BJ (cell line): ENCODE measurements at regions not wholly inside any gene's neighbourhood (a gene's known extent, or its start where the extent isn't known, plus 50 kb on each side); places are given as distances from the start of the nearest gene placed in this dataset.

Source experiments
- CTCF ChIA-PET: fragments of 350-600 bp; formaldehyde crosslinking; extraction: SDS; loops from one replicate; lab custom pipeline; 2021; ENCODE audit warnings: antibody characterized with exemption, inconsistent platforms; lab: Yijun Ruan, JAX
- POLR2A ChIA-PET: fragments of 300-600 bp; sonication (Branson Sonifier 250); formaldehyde crosslinking; extraction: SDS; loops from one replicate; lab custom pipeline; 2021; ENCODE audit warnings: antibody characterized with exemption; lab: Charles Lee
- DNase-seq: peaks from one replicate; pipeline ENCODE4 v3.0.0-alpha.2; 2011; ENCODE audit warnings: low read depth
- H3K27me3 ChIP-seq: 2 replicates; pipeline ENCODE4 v1.6.0; 2011; ENCODE audit warnings: low read length; ENCODE audit not compliant: control insufficient read depth, insufficient read depth
- H3K36me3 ChIP-seq: 2 replicates; pipeline ENCODE4 v1.5.1; 2011; ENCODE audit warnings: low read length; ENCODE audit not compliant: control insufficient read depth, insufficient read depth
- H3K4me3 ChIP-seq: 2 replicates; pipeline ENCODE4 v1.5.1; 2011; ENCODE audit warnings: low read depth, mild to moderate bottlenecking, control low read depth, low read length
- TF ChIP-seq, protein P1 (sequence below): IDR thresholded peaks from 2 replicates; pipeline ENCODE4 v1.5.1; 2011; ENCODE audit warnings: low read depth, mild to moderate bottlenecking, control low read depth, inconsistent platforms, low read length, moderate library complexity; ENCODE audit not compliant: insufficient read depth

DNA sequence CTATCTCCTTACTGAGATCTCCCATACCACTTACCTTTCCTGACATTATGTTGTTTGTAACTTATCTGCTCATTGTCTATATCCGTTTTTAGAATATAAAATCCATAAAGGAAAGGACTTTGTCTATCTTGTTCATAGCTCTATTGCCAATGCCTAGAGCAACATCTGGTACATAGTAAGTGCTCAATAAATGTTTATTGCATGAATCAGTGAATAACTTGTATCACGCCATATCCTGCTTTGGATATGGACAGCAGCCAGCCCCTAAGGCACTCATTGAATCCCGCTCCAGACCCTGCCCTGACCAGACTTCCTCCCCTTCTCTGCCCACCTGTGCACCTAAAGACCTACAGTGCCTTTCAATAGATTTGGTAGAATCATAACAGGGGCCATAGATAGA lies 298.1 kb upstream of the PLXNA2 start:
- CTCF ChIA-PET: interaction anchor here (0.9 to 1.4 kb wide), 2 partner anchors 9 to 18 kb away, joined by 3 to 7 read pairs; no protein-coding TSS in a partner anchor
- TF ChIP-seq, protein P1, sequence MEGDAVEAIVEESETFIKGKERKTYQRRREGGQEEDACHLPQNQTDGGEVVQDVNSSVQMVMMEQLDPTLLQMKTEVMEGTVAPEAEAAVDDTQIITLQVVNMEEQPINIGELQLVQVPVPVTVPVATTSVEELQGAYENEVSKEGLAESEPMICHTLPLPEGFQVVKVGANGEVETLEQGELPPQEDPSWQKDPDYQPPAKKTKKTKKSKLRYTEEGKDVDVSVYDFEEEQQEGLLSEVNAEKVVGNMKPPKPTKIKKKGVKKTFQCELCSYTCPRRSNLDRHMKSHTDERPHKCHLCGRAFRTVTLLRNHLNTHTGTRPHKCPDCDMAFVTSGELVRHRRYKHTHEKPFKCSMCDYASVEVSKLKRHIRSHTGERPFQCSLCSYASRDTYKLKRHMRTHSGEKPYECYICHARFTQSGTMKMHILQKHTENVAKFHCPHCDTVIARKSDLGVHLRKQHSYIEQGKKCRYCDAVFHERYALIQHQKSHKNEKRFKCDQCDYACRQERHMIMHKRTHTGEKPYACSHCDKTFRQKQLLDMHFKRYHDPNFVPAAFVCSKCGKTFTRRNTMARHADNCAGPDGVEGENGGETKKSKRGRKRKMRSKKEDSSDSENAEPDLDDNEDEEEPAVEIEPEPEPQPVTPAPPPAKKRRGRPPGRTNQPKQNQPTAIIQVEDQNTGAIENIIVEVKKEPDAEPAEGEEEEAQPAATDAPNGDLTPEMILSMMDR: no peak
- H3K27me3 ChIP-seq: no peaks in the 10 kb centered on the region
- POLR2A ChIA-PET: no interaction called here
- no peaks in the 10 kb centered on the region for H3K36me3 ChIP-seq
- H3K4me3 ChIP-seq: no peak overlapping the region
- DNase-seq: no peak

DNA sequence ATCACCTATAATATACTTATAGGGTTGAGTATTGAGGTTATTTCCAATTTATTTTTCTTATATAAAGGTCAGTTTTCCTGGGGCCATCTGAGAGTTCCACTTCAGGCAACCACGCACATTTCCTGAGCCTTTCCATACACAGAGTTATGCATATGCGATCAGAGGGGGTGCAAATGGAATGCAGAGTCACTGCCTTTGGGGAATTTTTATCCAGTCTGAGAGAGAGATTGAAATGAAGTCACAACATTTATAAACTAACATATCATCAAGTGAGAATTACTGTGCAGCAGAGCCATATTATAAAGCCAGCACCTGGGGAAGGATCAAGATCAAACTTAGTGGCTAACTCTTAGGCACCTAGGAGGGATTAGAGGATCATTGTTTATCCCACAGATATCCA lies 299.9 kb upstream of the PLXNA2 start:
- Histone ChIP-seq H3K27me3 (no peaks in the 10 kb centered on the region), H3K36me3 (no peaks in the 10 kb centered on the region), H3K4me3 (no peak overlapping the region)
- TF ChIP-seq, protein P1: no peak
- ChIA-PET POLR2A (no interaction called here), CTCF (no interaction called here)
- DNase-seq: no peak

DNA sequence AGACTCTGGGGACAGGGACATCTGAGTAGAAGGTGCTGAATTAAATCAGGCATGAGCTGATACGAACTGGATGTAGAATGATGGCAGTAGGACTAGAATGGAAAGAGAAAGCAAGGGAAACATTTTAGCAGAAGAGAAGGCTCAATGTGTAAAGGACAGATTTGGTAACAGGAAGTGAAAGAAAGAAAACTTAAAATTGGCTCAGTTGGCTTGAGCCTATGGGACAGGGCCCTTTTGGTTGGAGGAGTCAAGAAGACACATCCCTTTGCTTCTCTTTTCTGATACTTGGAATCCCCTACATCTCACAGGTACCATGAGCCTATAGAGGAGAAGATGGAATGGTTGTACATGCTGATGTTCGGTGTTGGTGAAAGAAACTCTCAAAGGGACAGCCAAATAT lies 300.6 kb upstream of the PLXNA2 start:
- CTCF ChIA-PET: no interaction called here

DNA sequence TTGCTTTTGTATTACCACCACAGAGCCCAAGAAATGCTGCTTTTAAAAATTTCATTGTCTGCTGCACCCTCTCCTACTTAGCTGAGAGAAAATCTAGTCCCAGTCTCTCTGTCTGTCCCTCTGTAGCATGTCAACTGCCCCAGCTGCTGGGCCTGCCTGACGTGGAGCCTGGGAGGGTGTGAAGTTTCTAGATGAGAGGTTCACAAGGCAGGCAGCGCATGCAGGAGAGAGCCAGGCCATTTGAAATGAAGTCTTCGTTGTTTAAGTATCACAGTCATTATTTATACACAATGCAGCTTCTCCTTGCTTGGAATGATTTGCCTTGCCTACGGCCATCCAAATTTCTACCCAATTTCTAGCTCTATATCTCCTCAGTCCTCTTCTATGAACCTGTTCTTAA lies 306.8 kb upstream of the PLXNA2 start:
- TF ChIP-seq, protein P1: no peak
- POLR2A ChIA-PET: no interaction called here
- Histone ChIP-seq H3K4me3 (no peak overlapping the region), H3K36me3 (no peaks in the 10 kb centered on the region), H3K27me3 (no peaks in the 10 kb centered on the region)
- no peak for DNase-seq
- CTCF ChIA-PET: interaction anchor here (0.7 kb wide), 1 partner anchor 9 kb away, joined by 3 read pairs; no protein-coding TSS in a partner anchor

More for the DNA sequence above, 300.6 kb upstream of the PLXNA2 start:
- DNase-seq: no peak
- no peaks in the 10 kb centered on the region for H3K36me3 ChIP-seq
- POLR2A ChIA-PET: no interaction called here
- no peaks in the 10 kb centered on the region for H3K27me3 ChIP-seq
- no peak overlapping the region for H3K4me3 ChIP-seq
- TF ChIP-seq, protein P1: no peak

DNA sequence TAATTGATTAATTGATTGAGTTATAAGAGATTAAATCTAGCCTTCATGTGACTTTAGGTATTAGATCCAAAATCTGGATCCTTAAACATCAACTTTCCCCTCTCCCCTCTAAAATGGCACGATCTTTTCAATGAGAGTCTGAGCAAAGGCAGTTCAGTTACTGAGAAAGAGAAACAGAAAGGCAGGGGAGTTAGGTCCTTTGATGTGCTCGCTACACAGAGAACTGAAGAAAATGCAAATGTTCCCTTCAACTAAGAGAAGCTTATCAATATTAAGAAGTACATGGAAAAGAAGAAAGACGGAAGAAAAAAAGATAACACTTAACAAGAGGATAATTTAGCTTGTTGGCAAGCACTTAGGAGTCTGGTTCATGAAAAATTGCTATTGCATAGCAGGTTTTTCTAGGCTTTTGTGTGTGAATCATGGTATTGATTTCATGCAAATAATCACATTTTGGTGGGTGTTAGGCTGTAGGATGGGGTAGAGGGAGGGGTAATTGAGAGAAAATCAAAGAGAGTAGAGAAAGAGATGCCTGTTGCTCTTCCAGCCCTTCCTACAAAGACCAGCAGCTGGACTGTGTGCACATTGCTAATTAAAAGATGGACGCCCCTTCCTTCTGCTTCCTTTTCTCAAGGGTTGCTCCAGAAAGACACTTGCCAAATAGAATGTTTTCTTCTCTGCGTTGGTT lies 307.6 kb upstream of the PLXNA2 start:
- no peaks in the 10 kb centered on the region for H3K27me3 ChIP-seq
- POLR2A ChIA-PET: no interaction called here
- no peaks in the 10 kb centered on the region for H3K36me3 ChIP-seq
- TF ChIP-seq, protein P1: no peak
- H3K4me3 ChIP-seq: no peak overlapping the region
- CTCF ChIA-PET: no interaction called here
- no peak for DNase-seq
